ENCODE measurements at regions not wholly inside any gene's neighbourhood (a gene's known extent, or its start where the extent isn't known, plus 50 kb on each side); places are given as distances from the start of the nearest gene placed in this dataset.

- no peaks in the 10 kb centered on the region for H3K36me3 Mint-ChIP-seq
- TF ChIP-seq OVOL2 (CRISPR knock-in tag; IDR thresholded peaks at IDR 0.05; ENCODE audit: borderline replicate concordance) (no peak), ZSCAN18 (CRISPR knock-in tag; IDR thresholded peaks at IDR 0.05) (no peak), NFE2L1 (CRISPR knock-in tag; IDR thresholded peaks at IDR 0.05) (no peak)
- no peak for ATAC-seq
- H3K4me1 Mint-ChIP-seq, result peaks cover 5% of the 10 kb centered on the region; the same call in 1 of the 2 replicates
- CTCF ChIA-PET, result no interaction called here
- POLR2A ChIA-PET, result no interaction called here
- no peak for DNase-seq (ENCODE audit: low spot score)
- no peak overlapping the region for H3K4me3 Mint-ChIP-seq
- H3K9me3 Mint-ChIP-seq, result no peaks in the 10 kb centered on the region
- no peak overlapping the region for H3K27ac Mint-ChIP-seq
- H3K27me3 Mint-ChIP-seq (ENCODE audit: low read depth), result no peaks in the 10 kb centered on the region
Measured at GRCh38 chr17:63344383-63344782, 101.7 kb downstream of the CYB561 start.

- no peaks in the 10 kb centered on the region for H3K27me3 Mint-ChIP-seq (ENCODE audit: low read depth)
- DNase-seq (ENCODE audit: low spot score) (no peak), ATAC-seq (no peak)
- H3K4me3 Mint-ChIP-seq, result no peak overlapping the region
- no peak overlapping the region for H3K27ac Mint-ChIP-seq
- no peaks in the 10 kb centered on the region for H3K36me3 Mint-ChIP-seq
- no peaks in the 10 kb centered on the region for H3K9me3 Mint-ChIP-seq
- peaks cover 5% of the 10 kb centered on the region; the same call in 1 of the 2 replicates for H3K4me1 Mint-ChIP-seq
- CTCF ChIA-PET, result interaction anchor here (0.6 to 1.1 kb wide), 2 partner anchors 61 kb away, joined by 3 to 4 read pairs; no protein-coding TSS in a partner anchor
- no peak for TF ChIP-seq FOXP1 (CRISPR knock-in tag; IDR thresholded peaks at IDR 0.05; ENCODE audit: borderline replicate concordance)
- TF ChIP-seq, protein P1, sequence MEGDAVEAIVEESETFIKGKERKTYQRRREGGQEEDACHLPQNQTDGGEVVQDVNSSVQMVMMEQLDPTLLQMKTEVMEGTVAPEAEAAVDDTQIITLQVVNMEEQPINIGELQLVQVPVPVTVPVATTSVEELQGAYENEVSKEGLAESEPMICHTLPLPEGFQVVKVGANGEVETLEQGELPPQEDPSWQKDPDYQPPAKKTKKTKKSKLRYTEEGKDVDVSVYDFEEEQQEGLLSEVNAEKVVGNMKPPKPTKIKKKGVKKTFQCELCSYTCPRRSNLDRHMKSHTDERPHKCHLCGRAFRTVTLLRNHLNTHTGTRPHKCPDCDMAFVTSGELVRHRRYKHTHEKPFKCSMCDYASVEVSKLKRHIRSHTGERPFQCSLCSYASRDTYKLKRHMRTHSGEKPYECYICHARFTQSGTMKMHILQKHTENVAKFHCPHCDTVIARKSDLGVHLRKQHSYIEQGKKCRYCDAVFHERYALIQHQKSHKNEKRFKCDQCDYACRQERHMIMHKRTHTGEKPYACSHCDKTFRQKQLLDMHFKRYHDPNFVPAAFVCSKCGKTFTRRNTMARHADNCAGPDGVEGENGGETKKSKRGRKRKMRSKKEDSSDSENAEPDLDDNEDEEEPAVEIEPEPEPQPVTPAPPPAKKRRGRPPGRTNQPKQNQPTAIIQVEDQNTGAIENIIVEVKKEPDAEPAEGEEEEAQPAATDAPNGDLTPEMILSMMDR (IDR thresholded peaks at IDR 0.05), result no peak
- POLR2A ChIA-PET, result no interaction called here
Measured at GRCh38 chr17:63345611-63346010, 100.5 kb downstream of the CYB561 start.

DNA sequence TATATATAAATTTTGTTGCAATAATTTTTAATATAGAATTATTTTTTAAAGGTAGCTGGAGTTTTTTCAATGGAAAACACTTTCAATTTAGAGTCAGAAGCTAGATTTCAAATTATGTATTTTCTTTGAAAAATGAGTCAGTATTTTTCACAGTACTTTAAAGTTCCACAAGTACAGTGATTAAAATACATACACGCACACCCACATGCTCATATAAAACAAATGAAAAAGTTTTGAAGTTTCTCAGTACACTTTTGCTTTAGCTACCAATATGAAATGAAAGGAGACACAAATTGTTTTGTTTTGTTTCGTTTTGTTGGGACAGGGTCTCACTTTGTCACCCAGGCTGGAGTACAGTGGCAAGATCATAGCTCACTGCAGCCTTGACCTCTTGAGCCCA is 98.6 kb downstream of the CYB561 start:
- CTCF ChIA-PET, result interaction anchor here (1.6 kb wide), 1 partner anchor 59 kb away, joined by 3 read pairs; no protein-coding TSS in a partner anchor
- POLR2A ChIA-PET, result no interaction called here
- DNase-seq (ENCODE audit: low spot score) (no peak), ATAC-seq (no peak)
- no peak overlapping the region for H3K4me3 Mint-ChIP-seq
- H3K27me3 Mint-ChIP-seq (ENCODE audit: low read depth), result no peaks in the 10 kb centered on the region
- no peaks in the 10 kb centered on the region for H3K36me3 Mint-ChIP-seq
- H3K27ac Mint-ChIP-seq, result no peak overlapping the region
- H3K9me3 Mint-ChIP-seq, result no peaks in the 10 kb centered on the region
- peaks cover 5% of the 10 kb centered on the region; the same call in 1 of the 2 replicates for H3K4me1 Mint-ChIP-seq
- TF ChIP-seq SP1 (CRISPR knock-in tag; conservative IDR thresholded peaks at IDR 0.05) (no peak), RELA (CRISPR knock-in tag; IDR thresholded peaks at IDR 0.05; ENCODE audit: borderline replicate concordance) (no peak), ZNF232 (CRISPR knock-in tag; IDR thresholded peaks at IDR 0.05) (no peak), SMAD4 (CRISPR knock-in tag; IDR thresholded peaks at IDR 0.05) (no peak), NR2C2 (CRISPR knock-in tag; IDR thresholded peaks at IDR 0.05) (no peak), FOXP1 (CRISPR knock-in tag; IDR thresholded peaks at IDR 0.05; ENCODE audit: borderline replicate concordance) (no peak), TP53 (CRISPR knock-in tag; IDR thresholded peaks at IDR 0.05) (no peak), SMAD3 (CRISPR knock-in tag; IDR thresholded peaks at IDR 0.05; ENCODE audit: borderline replicate concordance) (no peak), TEAD1 (CRISPR knock-in tag; IDR thresholded peaks at IDR 0.05) (no peak), HMGXB4 (CRISPR knock-in tag; IDR thresholded peaks at IDR 0.05) (no peak), ZNF281 (CRISPR knock-in tag; IDR thresholded peaks at IDR 0.05) (no peak)
- TF ChIP-seq, protein P2, sequence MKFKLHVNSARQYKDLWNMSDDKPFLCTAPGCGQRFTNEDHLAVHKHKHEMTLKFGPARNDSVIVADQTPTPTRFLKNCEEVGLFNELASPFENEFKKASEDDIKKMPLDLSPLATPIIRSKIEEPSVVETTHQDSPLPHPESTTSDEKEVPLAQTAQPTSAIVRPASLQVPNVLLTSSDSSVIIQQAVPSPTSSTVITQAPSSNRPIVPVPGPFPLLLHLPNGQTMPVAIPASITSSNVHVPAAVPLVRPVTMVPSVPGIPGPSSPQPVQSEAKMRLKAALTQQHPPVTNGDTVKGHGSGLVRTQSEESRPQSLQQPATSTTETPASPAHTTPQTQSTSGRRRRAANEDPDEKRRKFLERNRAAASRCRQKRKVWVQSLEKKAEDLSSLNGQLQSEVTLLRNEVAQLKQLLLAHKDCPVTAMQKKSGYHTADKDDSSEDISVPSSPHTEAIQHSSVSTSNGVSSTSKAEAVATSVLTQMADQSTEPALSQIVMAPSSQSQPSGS (CRISPR knock-in tag; IDR thresholded peaks at IDR 0.05; ENCODE audit: borderline replicate concordance, low read depth), result no peak
- TF ChIP-seq, protein P3, sequence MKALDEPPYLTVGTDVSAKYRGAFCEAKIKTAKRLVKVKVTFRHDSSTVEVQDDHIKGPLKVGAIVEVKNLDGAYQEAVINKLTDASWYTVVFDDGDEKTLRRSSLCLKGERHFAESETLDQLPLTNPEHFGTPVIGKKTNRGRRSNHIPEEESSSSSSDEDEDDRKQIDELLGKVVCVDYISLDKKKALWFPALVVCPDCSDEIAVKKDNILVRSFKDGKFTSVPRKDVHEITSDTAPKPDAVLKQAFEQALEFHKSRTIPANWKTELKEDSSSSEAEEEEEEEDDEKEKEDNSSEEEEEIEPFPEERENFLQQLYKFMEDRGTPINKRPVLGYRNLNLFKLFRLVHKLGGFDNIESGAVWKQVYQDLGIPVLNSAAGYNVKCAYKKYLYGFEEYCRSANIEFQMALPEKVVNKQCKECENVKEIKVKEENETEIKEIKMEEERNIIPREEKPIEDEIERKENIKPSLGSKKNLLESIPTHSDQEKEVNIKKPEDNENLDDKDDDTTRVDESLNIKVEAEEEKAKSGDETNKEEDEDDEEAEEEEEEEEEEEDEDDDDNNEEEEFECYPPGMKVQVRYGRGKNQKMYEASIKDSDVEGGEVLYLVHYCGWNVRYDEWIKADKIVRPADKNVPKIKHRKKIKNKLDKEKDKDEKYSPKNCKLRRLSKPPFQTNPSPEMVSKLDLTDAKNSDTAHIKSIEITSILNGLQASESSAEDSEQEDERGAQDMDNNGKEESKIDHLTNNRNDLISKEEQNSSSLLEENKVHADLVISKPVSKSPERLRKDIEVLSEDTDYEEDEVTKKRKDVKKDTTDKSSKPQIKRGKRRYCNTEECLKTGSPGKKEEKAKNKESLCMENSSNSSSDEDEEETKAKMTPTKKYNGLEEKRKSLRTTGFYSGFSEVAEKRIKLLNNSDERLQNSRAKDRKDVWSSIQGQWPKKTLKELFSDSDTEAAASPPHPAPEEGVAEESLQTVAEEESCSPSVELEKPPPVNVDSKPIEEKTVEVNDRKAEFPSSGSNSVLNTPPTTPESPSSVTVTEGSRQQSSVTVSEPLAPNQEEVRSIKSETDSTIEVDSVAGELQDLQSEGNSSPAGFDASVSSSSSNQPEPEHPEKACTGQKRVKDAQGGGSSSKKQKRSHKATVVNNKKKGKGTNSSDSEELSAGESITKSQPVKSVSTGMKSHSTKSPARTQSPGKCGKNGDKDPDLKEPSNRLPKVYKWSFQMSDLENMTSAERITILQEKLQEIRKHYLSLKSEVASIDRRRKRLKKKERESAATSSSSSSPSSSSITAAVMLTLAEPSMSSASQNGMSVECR (CRISPR knock-in tag; IDR thresholded peaks at IDR 0.05; ENCODE audit: borderline replicate concordance), result no peak
- TF ChIP-seq, protein P4, sequence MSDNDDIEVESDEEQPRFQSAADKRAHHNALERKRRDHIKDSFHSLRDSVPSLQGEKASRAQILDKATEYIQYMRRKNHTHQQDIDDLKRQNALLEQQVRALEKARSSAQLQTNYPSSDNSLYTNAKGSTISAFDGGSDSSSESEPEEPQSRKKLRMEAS (CRISPR knock-in tag; IDR thresholded peaks at IDR 0.05), result no peak

Measured in WTC11 (cell line).